ENCODE measurements at regions not wholly inside any gene's neighbourhood (a gene's known extent, or its start where the extent isn't known, plus 50 kb on each side); places are given as distances from the start of the nearest gene placed in this dataset.

GRCh38 chr6:81562169-81562568 lies 190.3 kb downstream of the TENT5A start:
- TF ChIP-seq POLR2AphosphoS5 (IDR thresholded peaks at IDR 0.05; ENCODE audit: low read depth) (no peak), REST (IDR thresholded peaks at IDR 0.05; ENCODE audit: insufficient replicate concordance, low read depth) (no peak), SPI1 (IDR thresholded peaks at IDR 0.05; ENCODE audit: borderline replicate concordance, low read depth) (no peak)
- TF ChIP-seq, protein P1, sequence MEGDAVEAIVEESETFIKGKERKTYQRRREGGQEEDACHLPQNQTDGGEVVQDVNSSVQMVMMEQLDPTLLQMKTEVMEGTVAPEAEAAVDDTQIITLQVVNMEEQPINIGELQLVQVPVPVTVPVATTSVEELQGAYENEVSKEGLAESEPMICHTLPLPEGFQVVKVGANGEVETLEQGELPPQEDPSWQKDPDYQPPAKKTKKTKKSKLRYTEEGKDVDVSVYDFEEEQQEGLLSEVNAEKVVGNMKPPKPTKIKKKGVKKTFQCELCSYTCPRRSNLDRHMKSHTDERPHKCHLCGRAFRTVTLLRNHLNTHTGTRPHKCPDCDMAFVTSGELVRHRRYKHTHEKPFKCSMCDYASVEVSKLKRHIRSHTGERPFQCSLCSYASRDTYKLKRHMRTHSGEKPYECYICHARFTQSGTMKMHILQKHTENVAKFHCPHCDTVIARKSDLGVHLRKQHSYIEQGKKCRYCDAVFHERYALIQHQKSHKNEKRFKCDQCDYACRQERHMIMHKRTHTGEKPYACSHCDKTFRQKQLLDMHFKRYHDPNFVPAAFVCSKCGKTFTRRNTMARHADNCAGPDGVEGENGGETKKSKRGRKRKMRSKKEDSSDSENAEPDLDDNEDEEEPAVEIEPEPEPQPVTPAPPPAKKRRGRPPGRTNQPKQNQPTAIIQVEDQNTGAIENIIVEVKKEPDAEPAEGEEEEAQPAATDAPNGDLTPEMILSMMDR (IDR thresholded peaks at IDR 0.05; ENCODE audit: insufficient read depth, low read length) = no peak

Measured in HL-60 (cell line).